IMR-90 (cell line): ENCODE measurements at regions not wholly inside any gene's neighbourhood (a gene's known extent, or its start where the extent isn't known, plus 50 kb on each side); places are given as distances from the start of the nearest gene placed in this dataset.

ENCODE experiments used
- ATAC-seq: fragments of 200-7000 bp; cut with Tn5 transposase; 2 replicates; pipeline ENCODE4 v1.9.1; 2020; ENCODE audit warnings: low read depth, mild to moderate bottlenecking, moderate library complexity
- BruUV-seq: library from RNA; stranded (reverse); fragments of 400-500 nt; replicated peaks from 2 replicates; lab custom pipeline; 2021; lab: Mats Ljungman, UMichigan
- CTCF ChIA-PET: fragments of 300-600 bp; formaldehyde crosslinking; extraction: SDS; loops from one replicate; lab custom pipeline; 2021; ENCODE audit warnings: antibody characterized with exemption; lab: Yijun Ruan, JAX
- POLR2A ChIA-PET: fragments of 300-600 bp; sonication (Branson Sonifier 250); formaldehyde crosslinking; loops from one replicate; lab custom pipeline; 2022; ENCODE audit warnings: antibody characterized with exemption; ENCODE audit not compliant: unreplicated experiment; lab: Charles Lee
- DNase-seq: peaks from one replicate; pipeline ENCODE4 v3.0.0; 2013
- H2AFZ ChIP-seq: replicated peaks from 2 replicates; pipeline ENCODE3; 2013; ENCODE audit warnings: low read length, mild to moderate bottlenecking; ENCODE audit not compliant: poor library complexity
- H2AK5ac ChIP-seq: 2 replicates; pipeline ENCODE4 v1.6.1; 2013; ENCODE audit warnings: low read depth, low read length, inconsistent platforms
- H2AK9ac ChIP-seq: replicated peaks from 2 replicates; pipeline ENCODE3; 2013; ENCODE audit warnings: mild to moderate bottlenecking, low read depth, low read length, moderate library complexity; ENCODE audit not compliant: poor library complexity
- H2BK120ac ChIP-seq: 2 replicates; pipeline ENCODE4 v1.6.1; 2013; ENCODE audit warnings: low read depth, low read length, inconsistent platforms
- H2BK15ac ChIP-seq: 3 replicates; pipeline ENCODE4 v1.6.1; 2013; ENCODE audit warnings: low read depth, low read length, inconsistent platforms
- H2BK20ac ChIP-seq: 2 replicates; pipeline ENCODE4 v1.6.1; 2013; ENCODE audit warnings: low read depth, mild to moderate bottlenecking, inconsistent platforms, low read length, moderate library complexity
- H2BK5ac ChIP-seq: 2 replicates; pipeline ENCODE4 v1.6.1; 2013; ENCODE audit warnings: mild to moderate bottlenecking, low read depth, low read length, inconsistent platforms; ENCODE audit not compliant: poor library complexity, severe bottlenecking
- H3K14ac ChIP-seq: replicated peaks from 2 replicates; pipeline ENCODE4 v1.6.1; 2013; ENCODE audit warnings: low read depth, low read length, inconsistent platforms
- H3K18ac ChIP-seq: 2 replicates; pipeline ENCODE4 v1.6.1; 2013; ENCODE audit warnings: low read depth, low read length, control low read depth
- H3K23ac ChIP-seq: 2 replicates; pipeline ENCODE4 v1.6.1; 2013; ENCODE audit warnings: low read depth, low read length, inconsistent platforms
- H3K27ac ChIP-seq: 2 replicates; pipeline ENCODE4 v1.5.1; 2013; ENCODE audit warnings: mild to moderate bottlenecking, control low read depth, low read length; ENCODE audit not compliant: insufficient read depth
- H3K27me3 ChIP-seq: 2 replicates; pipeline ENCODE4 v1.6.1; 2013; ENCODE audit warnings: low read length; ENCODE audit not compliant: control insufficient read depth, insufficient read depth
- H3K36me3 ChIP-seq: 2 replicates; pipeline ENCODE4 v1.6.1; 2013; ENCODE audit warnings: low read length, mixed read lengths; ENCODE audit not compliant: control insufficient read depth, insufficient read depth
- H3K4ac ChIP-seq: 2 replicates; pipeline ENCODE4 v1.6.1; 2013; ENCODE audit warnings: low read depth, low read length, inconsistent platforms
- H3K4me1 ChIP-seq: 2 replicates; pipeline ENCODE4 v1.6.1; 2013; ENCODE audit warnings: low read length, mixed read lengths; ENCODE audit not compliant: control insufficient read depth, insufficient read depth
- H3K4me2 ChIP-seq: 2 replicates; pipeline ENCODE4 v1.6.1; 2013; ENCODE audit warnings: low read depth, mild to moderate bottlenecking, control low read depth, low read length, moderate library complexity
- H3K4me3 ChIP-seq: 2 replicates; pipeline ENCODE4 v1.5.1; 2013; ENCODE audit warnings: low read depth, mild to moderate bottlenecking, control low read depth, low read length, moderate library complexity; ENCODE audit not compliant: insufficient read depth
- H3K56ac ChIP-seq: 2 replicates; pipeline ENCODE4 v1.6.1; 2013; ENCODE audit warnings: low read length, inconsistent platforms; ENCODE audit not compliant: insufficient read depth; ENCODE audit errors: extremely low read depth
- H3K79me1 ChIP-seq, 2 experiments: 2 replicates each; pipeline ENCODE4 v1.6.1; 2013; ENCODE audit warnings: low read length in 2 of 2, inconsistent platforms in 1 of 2, low read depth in 1 of 2
- H3K9ac ChIP-seq: 2 replicates; pipeline ENCODE4 v1.6.1; 2013; ENCODE audit warnings: low read depth, low read length, control low read depth
- H3K9me1 ChIP-seq: 2 replicates; pipeline ENCODE4 v1.6.1; 2013; ENCODE audit warnings: low read length, inconsistent platforms; ENCODE audit not compliant: insufficient read depth
- H3K9me3 ChIP-seq: 2 replicates; pipeline ENCODE4 v1.6.1; 2013; ENCODE audit warnings: low read length; ENCODE audit not compliant: control insufficient read depth, insufficient read depth
- H4K20me1 ChIP-seq: 2 replicates; pipeline ENCODE4 v1.6.1; 2013; ENCODE audit warnings: low read length, inconsistent platforms; ENCODE audit not compliant: insufficient read depth
- H4K5ac ChIP-seq: 2 replicates; pipeline ENCODE4 v1.6.1; 2013; ENCODE audit warnings: mild to moderate bottlenecking, low read depth, low read length, control low read depth
- H4K8ac ChIP-seq, 2 experiments: 2 replicates each; pipeline ENCODE4 v1.6.1; 2013; ENCODE audit warnings: low read depth in 2 of 2, low read length in 2 of 2, control low read depth in 1 of 2, inconsistent platforms in 1 of 2
- H4K91ac ChIP-seq: 2 replicates; pipeline ENCODE4 v1.6.1; 2013; ENCODE audit warnings: low read depth, low read length, inconsistent platforms; ENCODE audit not compliant: insufficient read depth
- CEBPB ChIP-seq: IDR thresholded peaks from 2 replicates; pipeline ENCODE4 v1.6.1; 2012; ENCODE audit warnings: low read depth, low read length, improper control_type of control experiment
- CHD1 ChIP-seq: IDR thresholded peaks from 2 replicates; pipeline ENCODE4 v1.6.1; 2012; ENCODE audit warnings: low read depth, low read length, improper control_type of control experiment
- NFE2L2 ChIP-seq: fragments of 150-350 bp; IDR thresholded peaks from 2 replicates; pipeline ENCODE4 v1.6.1; 2016; ENCODE audit warnings: low read depth, mild to moderate bottlenecking, low read length
- RAD21 ChIP-seq: IDR thresholded peaks from 2 replicates; pipeline ENCODE4 v1.6.1; 2012; ENCODE audit warnings: low read length, improper control_type of control experiment
- RCOR1 ChIP-seq: IDR thresholded peaks from 2 replicates; pipeline ENCODE4 v1.6.1; 2012; ENCODE audit warnings: mild to moderate bottlenecking, low read length, improper control_type of control experiment; ENCODE audit not compliant: insufficient replicate concordance
- SMC3 ChIP-seq: fragments of 150-350 bp; IDR thresholded peaks from 2 replicates; pipeline ENCODE4 v1.6.1; 2016; ENCODE audit warnings: low read depth, mild to moderate bottlenecking, antibody characterized with exemption, low read length, moderate library complexity
- WGBS, 2 experiments: methylation state at CpG; one replicate each; pipeline versions ENCODE4 v1.1.5 to v1.1.7; 2013; ENCODE audit warnings: missing lambda C conversion rate in 2 of 2; ENCODE audit not compliant: insufficient read length in 1 of 2; ENCODE audit errors: extremely low coverage in 2 of 2; 5-methylcytosine and 5-hydroxymethylcytosine counted together
- dilution Hi-C: fragments of 300-500 bp; cut with HindIII; formaldehyde crosslinking; loops from one replicate; pipeline ENCODE4 v1.14.3; 2018; ENCODE audit warnings: low sequenced_read_pairs; ENCODE audit not compliant: unreplicated experiment
- in situ Hi-C: fragments of 300-500 bp; cut with MboI; formaldehyde crosslinking; loops from 3 replicates; pipeline ENCODE4 v1.14.3; 2019; ENCODE audit warnings: low sequenced_read_pairs, inconsistent platforms, mixed read lengths
- intact Hi-C: fragments of 100-400 bp; cut with micrococcal nuclease; formaldehyde crosslinking; loops from 2 replicates; pipeline ENCODE4 v1.10.0; 2022
- TF ChIP-seq, protein P1 (sequence below): fragments of 150-350 bp; IDR thresholded peaks from 2 replicates; pipeline ENCODE4 v1.6.1; 2017; ENCODE audit warnings: mild to moderate bottlenecking, antibody characterized with exemption, low read length, low read depth
- TF ChIP-seq, protein P2 (sequence below): fragments of 150-350 bp; IDR thresholded peaks from 2 replicates; pipeline ENCODE4 v1.6.1; 2016; ENCODE audit warnings: low read depth, mild to moderate bottlenecking, low read length, moderate library complexity, borderline replicate concordance

DNA sequence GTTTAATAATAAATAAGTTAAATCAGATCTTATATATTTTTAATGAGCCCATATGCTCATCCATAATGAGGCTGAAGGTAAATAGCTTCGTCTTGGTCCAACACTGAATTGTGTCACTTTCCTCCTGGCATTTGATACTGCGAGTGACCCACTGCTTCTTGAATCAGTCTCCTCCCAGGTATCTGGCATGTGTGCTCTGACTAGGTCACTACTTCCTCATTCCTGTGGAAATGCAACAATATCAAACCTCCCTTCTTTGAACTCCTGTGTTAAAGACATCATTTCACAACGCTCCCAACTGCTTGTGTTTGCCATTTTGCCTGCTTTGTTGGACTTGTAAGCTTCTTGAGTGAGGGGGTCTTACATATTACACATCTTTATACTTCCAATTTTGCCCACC is 157.7 kb downstream of the SLC24A2 start:
- dilution Hi-C loops: no loop called here
- CTCF ChIA-PET: interaction anchor here (0.7 kb wide), 1 partner anchor 15 kb away, joined by 3 read pairs; no protein-coding TSS in a partner anchor

More for the DNA sequence above, 157.7 kb downstream of the SLC24A2 start:
- Histone ChIP-seq H3K4ac (no peak overlapping the region), H3K27me3 (no peaks in the 10 kb centered on the region), H3K9me3 (no peaks in the 10 kb centered on the region), H2AFZ (no peak overlapping the region), H4K8ac (no peak overlapping the region), H4K91ac (no peak overlapping the region), H2BK20ac (no peak overlapping the region), H3K4me2 (no peak overlapping the region), H3K79me1 (no peaks in the 10 kb centered on the region), H3K9me1 (no peaks in the 10 kb centered on the region), H4K20me1 (no peaks in the 10 kb centered on the region), H3K23ac (no peak overlapping the region), H3K36me3 (no peaks in the 10 kb centered on the region), H2BK5ac (no peak overlapping the region), H2BK120ac (no peak overlapping the region), H3K4me3 (no peak overlapping the region), H2AK9ac (no peak overlapping the region), H3K4me1 (no peaks in the 10 kb centered on the region), H2AK5ac (no peak overlapping the region), H3K9ac (no peak overlapping the region), H4K5ac (no peak overlapping the region), H3K27ac (no peak overlapping the region), H2BK15ac (no peak overlapping the region), H3K14ac (no peak overlapping the region), H3K56ac (no peak overlapping the region), H3K18ac (no peak overlapping the region)
- POLR2A ChIA-PET: no interaction called here
- TF ChIP-seq SMC3: no peak
- TF ChIP-seq, protein P1, sequence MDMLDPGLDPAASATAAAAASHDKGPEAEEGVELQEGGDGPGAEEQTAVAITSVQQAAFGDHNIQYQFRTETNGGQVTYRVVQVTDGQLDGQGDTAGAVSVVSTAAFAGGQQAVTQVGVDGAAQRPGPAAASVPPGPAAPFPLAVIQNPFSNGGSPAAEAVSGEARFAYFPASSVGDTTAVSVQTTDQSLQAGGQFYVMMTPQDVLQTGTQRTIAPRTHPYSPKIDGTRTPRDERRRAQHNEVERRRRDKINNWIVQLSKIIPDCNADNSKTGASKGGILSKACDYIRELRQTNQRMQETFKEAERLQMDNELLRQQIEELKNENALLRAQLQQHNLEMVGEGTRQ: no peak
- no peak for TF ChIP-seq RCOR1
- no peak for TF ChIP-seq RAD21
- TF ChIP-seq, protein P2, sequence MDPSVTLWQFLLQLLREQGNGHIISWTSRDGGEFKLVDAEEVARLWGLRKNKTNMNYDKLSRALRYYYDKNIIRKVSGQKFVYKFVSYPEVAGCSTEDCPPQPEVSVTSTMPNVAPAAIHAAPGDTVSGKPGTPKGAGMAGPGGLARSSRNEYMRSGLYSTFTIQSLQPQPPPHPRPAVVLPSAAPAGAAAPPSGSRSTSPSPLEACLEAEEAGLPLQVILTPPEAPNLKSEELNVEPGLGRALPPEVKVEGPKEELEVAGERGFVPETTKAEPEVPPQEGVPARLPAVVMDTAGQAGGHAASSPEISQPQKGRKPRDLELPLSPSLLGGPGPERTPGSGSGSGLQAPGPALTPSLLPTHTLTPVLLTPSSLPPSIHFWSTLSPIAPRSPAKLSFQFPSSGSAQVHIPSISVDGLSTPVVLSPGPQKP: no peak
- no peak for TF ChIP-seq CHD1
- no peak for TF ChIP-seq CEBPB
- TF ChIP-seq NFE2L2: no peak
- no CpG with 5 or more reads among the region's 3 CpGs for WGBS, 2 experiments
- no TSS peak for BruUV-seq
- ATAC-seq (no peak), DNase-seq (no peak)
- intact Hi-C loops: no loop called here
- in situ Hi-C loops: no loop called here
